ENCODE measurements at regions not wholly inside any gene's neighbourhood (a gene's known extent, or its start where the extent isn't known, plus 50 kb on each side); places are given as distances from the start of the nearest gene placed in this dataset.

- H3K27me3 ChIP-seq (ENCODE audit: insufficient read depth, low read length) = no peaks in the 10 kb centered on the region
Observed at GRCh38 chr4:33226783-33227182, 2506.6 kb downstream of the PCDH7 start.

More at GRCh38 chr4:33226783-33227182, 2506.6 kb downstream of the PCDH7 start:
- H3K79me2 ChIP-seq (ENCODE audit: insufficient read depth, low read length) = no peaks in the 10 kb centered on the region
- H3K4me1 Mint-ChIP-seq = no peaks in the 10 kb centered on the region
- WGBS (ENCODE audit: extremely low coverage, insufficient read length, low lambda C conversion rate) = no CpG with 5 or more reads among the region's 1 CpG
- H3K9me3 Mint-ChIP-seq = peaks cover 6 to 7% of the 10 kb centered on the region in 2 experiments
- no peak overlapping the region for H4K91ac ChIP-seq (ENCODE audit: insufficient read length, low read depth, low read length)
- no peak overlapping the region for H3K56ac ChIP-seq (ENCODE audit: insufficient read length, low read depth, low read length)
- H2BK12ac ChIP-seq (ENCODE audit: insufficient read length, low read depth, low read length) = no peak overlapping the region
- no peak overlapping the region for H4K8ac ChIP-seq (replicated peaks; ENCODE audit: insufficient read length, low read depth, low read length)
- no peak overlapping the region for H2BK5ac ChIP-seq (ENCODE audit: insufficient read length, low read length)
- no peak overlapping the region for H2AK5ac ChIP-seq (ENCODE audit: insufficient read length, low read length)
- no peak overlapping the region for H3K4me3 Mint-ChIP-seq
- no peak for DNase-seq
- H3K18ac ChIP-seq (ENCODE audit: insufficient read length, low read depth, low read length) = no peak overlapping the region
- no peak overlapping the region for H3K23ac ChIP-seq (ENCODE audit: insufficient read length, low read depth, low read length)
- peaks cover 2 to 16% (median 3%) of the 10 kb centered on the region in 3 experiments; a peak in 3 of 7 replicates for H3K36me3 Mint-ChIP-seq (ENCODE audit: insufficient read depth in 1 of 3, low read depth in 3 of 3)
- no peak overlapping the region for H2BK15ac ChIP-seq (ENCODE audit: low read depth, low read length)
- H3K9me3 ChIP-seq (ENCODE audit: control insufficient read depth, low read depth, low read length) = no peaks in the 10 kb centered on the region
- no peak overlapping the region for H3K27ac ChIP-seq (ENCODE audit: insufficient read length, low read depth, low read length)
- H2BK120ac ChIP-seq (ENCODE audit: low read depth, low read length, poor library complexity, severe bottlenecking) = no peak overlapping the region
- no peaks in the 10 kb centered on the region for H3K23me2 ChIP-seq (ENCODE audit: insufficient read length, low read depth, low read length, poor library complexity, severe bottlenecking)
- no peak overlapping the region for H2AFZ ChIP-seq (ENCODE audit: low read length)
- H2BK20ac ChIP-seq (ENCODE audit: low read depth, low read length, poor library complexity, severe bottlenecking) = no peak overlapping the region
- no peaks in the 10 kb centered on the region for H3K79me1 ChIP-seq (ENCODE audit: insufficient read depth, low read depth, low read length, poor library complexity, severe bottlenecking)
- H3K27me3 Mint-ChIP-seq (ENCODE audit: low read depth) = no peaks in the 10 kb centered on the region
- no peak overlapping the region for H3T11ph ChIP-seq (ENCODE audit: low read length)
- no peak overlapping the region for H4K5ac ChIP-seq (ENCODE audit: insufficient read length, low read depth, low read length)
- H3K4ac ChIP-seq (ENCODE audit: low read depth, low read length) = no peak overlapping the region
- TF ChIP-seq, protein P1, sequence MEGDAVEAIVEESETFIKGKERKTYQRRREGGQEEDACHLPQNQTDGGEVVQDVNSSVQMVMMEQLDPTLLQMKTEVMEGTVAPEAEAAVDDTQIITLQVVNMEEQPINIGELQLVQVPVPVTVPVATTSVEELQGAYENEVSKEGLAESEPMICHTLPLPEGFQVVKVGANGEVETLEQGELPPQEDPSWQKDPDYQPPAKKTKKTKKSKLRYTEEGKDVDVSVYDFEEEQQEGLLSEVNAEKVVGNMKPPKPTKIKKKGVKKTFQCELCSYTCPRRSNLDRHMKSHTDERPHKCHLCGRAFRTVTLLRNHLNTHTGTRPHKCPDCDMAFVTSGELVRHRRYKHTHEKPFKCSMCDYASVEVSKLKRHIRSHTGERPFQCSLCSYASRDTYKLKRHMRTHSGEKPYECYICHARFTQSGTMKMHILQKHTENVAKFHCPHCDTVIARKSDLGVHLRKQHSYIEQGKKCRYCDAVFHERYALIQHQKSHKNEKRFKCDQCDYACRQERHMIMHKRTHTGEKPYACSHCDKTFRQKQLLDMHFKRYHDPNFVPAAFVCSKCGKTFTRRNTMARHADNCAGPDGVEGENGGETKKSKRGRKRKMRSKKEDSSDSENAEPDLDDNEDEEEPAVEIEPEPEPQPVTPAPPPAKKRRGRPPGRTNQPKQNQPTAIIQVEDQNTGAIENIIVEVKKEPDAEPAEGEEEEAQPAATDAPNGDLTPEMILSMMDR (conservative IDR thresholded peaks at IDR 0.05) = no peak
- H3K9ac ChIP-seq (ENCODE audit: extremely low read depth, insufficient read length, low read length) = no peak overlapping the region
- H3K27ac Mint-ChIP-seq = no peak overlapping the region
- no peaks in the 10 kb centered on the region for H4K20me1 ChIP-seq (ENCODE audit: control insufficient read depth, insufficient read depth, insufficient read length)
- no peaks in the 10 kb centered on the region for H3K4me1 ChIP-seq (ENCODE audit: insufficient read depth, low read length)
- no peak overlapping the region for H3K14ac ChIP-seq (ENCODE audit: insufficient read depth, low read length)
- H3K4me2 ChIP-seq (ENCODE audit: insufficient read depth, insufficient read length, low read length) = no peak overlapping the region

All from H9 (cell line).